ES-I3 (cell line): ENCODE measurements at regions not wholly inside any gene's neighbourhood (a gene's known extent, or its start where the extent isn't known, plus 50 kb on each side); places are given as distances from the start of the nearest gene placed in this dataset.

Source experiments
- H3K36me3 ChIP-seq: 2 replicates; pipeline ENCODE4 v1.6.1; 2013; ENCODE audit warnings: mild to moderate bottlenecking, low read length, control low read depth, moderate library complexity; ENCODE audit not compliant: insufficient read depth
- H3K4me1 ChIP-seq: 2 replicates; pipeline ENCODE4 v1.6.1; 2013; ENCODE audit warnings: mild to moderate bottlenecking, control low read depth, low read length; ENCODE audit not compliant: insufficient read depth
- H3K9ac ChIP-seq: 2 replicates; pipeline ENCODE4 v1.6.1; 2013; ENCODE audit warnings: low read depth, mild to moderate bottlenecking, low read length, moderate library complexity
- H3K9me3 ChIP-seq: 2 replicates; pipeline ENCODE4 v1.6.1; 2013; ENCODE audit warnings: mild to moderate bottlenecking, low read length, moderate library complexity; ENCODE audit not compliant: control insufficient read depth, insufficient read depth

- no peaks in the 10 kb centered on the region for H3K4me1 ChIP-seq
- H3K9ac ChIP-seq: no peak overlapping the region
- no peaks in the 10 kb centered on the region for H3K9me3 ChIP-seq
- no peaks in the 10 kb centered on the region for H3K36me3 ChIP-seq
Observed at GRCh38 chr16:85271198-85271597, 158.9 kb upstream of the CIBAR2 start.

- Histone ChIP-seq H3K36me3 (no peaks in the 10 kb centered on the region), H3K4me1 (no peaks in the 10 kb centered on the region), H3K9me3 (no peaks in the 10 kb centered on the region), H3K9ac (no peak overlapping the region)
Observed at GRCh38 chr16:85273293-85273692, 161.0 kb upstream of the CIBAR2 start.

GRCh38 chr16:85274501-85274900 is 162.2 kb upstream of the CIBAR2 start:
- H3K9ac ChIP-seq: no peak overlapping the region
- no peaks in the 10 kb centered on the region for H3K36me3 ChIP-seq
- no peaks in the 10 kb centered on the region for H3K9me3 ChIP-seq
- H3K4me1 ChIP-seq: no peaks in the 10 kb centered on the region

GRCh38 chr16:85274924-85275323 is 162.7 kb upstream of the CIBAR2 start:
- H3K36me3 ChIP-seq: no peaks in the 10 kb centered on the region
- H3K4me1 ChIP-seq: no peaks in the 10 kb centered on the region
- H3K9me3 ChIP-seq: no peaks in the 10 kb centered on the region
- H3K9ac ChIP-seq: no peak overlapping the region

- H3K36me3 ChIP-seq: no peaks in the 10 kb centered on the region
- no peaks in the 10 kb centered on the region for H3K4me1 ChIP-seq
- no peak overlapping the region for H3K9ac ChIP-seq
- H3K9me3 ChIP-seq: no peaks in the 10 kb centered on the region
Observed at GRCh38 chr16:85275533-85276249, 163.4 kb upstream of the CIBAR2 start.

- Histone ChIP-seq H3K4me1 (no peaks in the 10 kb centered on the region), H3K9ac (no peak overlapping the region), H3K36me3 (no peaks in the 10 kb centered on the region), H3K9me3 (no peaks in the 10 kb centered on the region)
Observed at GRCh38 chr16:85276258-85276657, 164.0 kb upstream of the CIBAR2 start.

- Histone ChIP-seq H3K36me3 (no peaks in the 10 kb centered on the region), H3K9me3 (no peaks in the 10 kb centered on the region), H3K9ac (no peak overlapping the region), H3K4me1 (no peaks in the 10 kb centered on the region)
Observed at GRCh38 chr16:85276721-85277120, 164.4 kb upstream of the CIBAR2 start.

- no peaks in the 10 kb centered on the region for H3K9me3 ChIP-seq
- H3K4me1 ChIP-seq: no peaks in the 10 kb centered on the region
- H3K9ac ChIP-seq: no peak overlapping the region
- H3K36me3 ChIP-seq: no peaks in the 10 kb centered on the region
Observed at GRCh38 chr16:85278839-85279238, 166.6 kb upstream of the CIBAR2 start.

- H3K4me1 ChIP-seq: no peaks in the 10 kb centered on the region
- no peak overlapping the region for H3K9ac ChIP-seq
- no peaks in the 10 kb centered on the region for H3K36me3 ChIP-seq
- H3K9me3 ChIP-seq: no peaks in the 10 kb centered on the region
Observed at GRCh38 chr16:85279402-85279801, 167.1 kb upstream of the CIBAR2 start.

- no peaks in the 10 kb centered on the region for H3K4me1 ChIP-seq
- H3K9ac ChIP-seq: no peak overlapping the region
- H3K9me3 ChIP-seq: no peaks in the 10 kb centered on the region
- no peaks in the 10 kb centered on the region for H3K36me3 ChIP-seq
Observed at GRCh38 chr16:85279825-85280545, 167.7 kb upstream of the CIBAR2 start.

- Histone ChIP-seq H3K4me1 (no peaks in the 10 kb centered on the region), H3K9ac (no peak overlapping the region), H3K36me3 (no peaks in the 10 kb centered on the region), H3K9me3 (no peaks in the 10 kb centered on the region)
Observed at GRCh38 chr16:85281181-85281580, 168.9 kb upstream of the CIBAR2 start.

GRCh38 chr16:85282842-85283241 is 170.6 kb upstream of the CIBAR2 start:
- no peaks in the 10 kb centered on the region for H3K4me1 ChIP-seq
- H3K36me3 ChIP-seq: no peaks in the 10 kb centered on the region
- H3K9ac ChIP-seq: no peak overlapping the region
- H3K9me3 ChIP-seq: no peaks in the 10 kb centered on the region

GRCh38 chr16:85283305-85284050 is 171.2 kb upstream of the CIBAR2 start:
- Histone ChIP-seq H3K4me1 (no peaks in the 10 kb centered on the region), H3K9me3 (no peaks in the 10 kb centered on the region)

GRCh38 chr16:85284141-85284817 is 172.0 kb upstream of the CIBAR2 start:
- no peaks in the 10 kb centered on the region for H3K4me1 ChIP-seq
- H3K9ac ChIP-seq: no peak overlapping the region
- H3K36me3 ChIP-seq: no peaks in the 10 kb centered on the region
- no peaks in the 10 kb centered on the region for H3K9me3 ChIP-seq

More at GRCh38 chr16:85283305-85284050, 171.2 kb upstream of the CIBAR2 start:
- Histone ChIP-seq H3K36me3 (no peaks in the 10 kb centered on the region), H3K9ac (no peak overlapping the region)
